ENCODE measurements at regions not wholly inside any gene's neighbourhood (a gene's known extent, or its start where the extent isn't known, plus 50 kb on each side); places are given as distances from the start of the nearest gene placed in this dataset.

DNA sequence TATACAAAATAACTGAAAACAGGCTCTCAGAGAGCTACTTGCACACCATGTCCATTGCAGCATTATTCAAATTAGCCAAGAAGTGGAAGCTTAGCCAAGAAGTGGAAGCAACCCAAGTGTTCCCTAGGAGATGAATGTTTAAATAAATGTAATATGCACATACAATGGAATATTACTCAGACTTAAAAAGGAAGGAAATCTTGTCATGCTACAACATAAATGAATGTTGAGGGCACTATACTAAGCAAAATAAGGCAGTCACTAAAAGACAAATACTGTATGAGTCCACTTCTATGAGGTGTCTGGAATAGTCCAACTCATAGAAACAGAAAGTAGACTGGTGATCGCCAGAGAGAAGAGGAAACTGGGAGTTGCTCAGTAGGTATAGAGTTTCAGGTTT lies 438.1 kb downstream of the MAT2B start:
- TF ChIP-seq POLR2A (IDR thresholded peaks at IDR 0.05; ENCODE audit: low read length), result no peak
- no peak for TF ChIP-seq GATA1 (IDR thresholded peaks at IDR 0.05; ENCODE audit: low read depth, low read length)
